ENCODE measurements at regions not wholly inside any gene's neighbourhood (a gene's known extent, or its start where the extent isn't known, plus 50 kb on each side); places are given as distances from the start of the nearest gene placed in this dataset.

- BruUV-seq (replicated peaks), result no TSS peak
- intact Hi-C loops (cut with micrococcal nuclease; ENCODE audit: unreplicated experiment), result no loop called here
Measured at GRCh38 chr19:30082168-30082567, 140.1 kb downstream of the URI1 start.

GRCh38 chr19:30082611-30083010 lies 140.6 kb downstream of the URI1 start:
- DNase-seq, result no peak
- ChIA-PET POLR2A (ENCODE audit: unreplicated experiment) (no interaction called here), CTCF (no interaction called here)
- no peaks in the 10 kb centered on the region for H3K9me3 ChIP-seq (ENCODE audit: insufficient read depth, low read depth)
- intact Hi-C loops (cut with micrococcal nuclease; ENCODE audit: unreplicated experiment), result no loop called here
- no peaks in the 10 kb centered on the region for H3K36me3 ChIP-seq (ENCODE audit: low read depth)
- H2AFZ ChIP-seq, result no peak overlapping the region
- no peaks in the 10 kb centered on the region for H3K4me1 ChIP-seq (replicated peaks; ENCODE audit: insufficient read depth)
- H3K27ac ChIP-seq, result no peak overlapping the region
- H3K9me2 ChIP-seq (ENCODE audit: insufficient read depth), result no peaks in the 10 kb centered on the region
- no peak overlapping the region for H3K4me2 ChIP-seq
- TF ChIP-seq EZH2 (IDR thresholded peaks at IDR 0.05; ENCODE audit: low read depth) (no peak), CTCF (conservative IDR thresholded peaks at IDR 0.05) (no peak)
- BruUV-seq (replicated peaks), result no TSS peak
- H3K79me2 ChIP-seq (ENCODE audit: low read depth), result no peaks in the 10 kb centered on the region
- H3F3A ChIP-seq (ENCODE audit: insufficient read depth, low read depth), result no peaks in the 10 kb centered on the region
- H3K4me3 ChIP-seq, result no peak overlapping the region
- H4K20me1 ChIP-seq (ENCODE audit: insufficient read depth), result no peaks in the 10 kb centered on the region
- H3K27me3 ChIP-seq (ENCODE audit: insufficient read depth, low read depth), result peaks cover 92% of the 10 kb centered on the region

More at GRCh38 chr19:30082168-30082567, 140.1 kb downstream of the URI1 start:
- Histone ChIP-seq H3K4me1 (replicated peaks; ENCODE audit: insufficient read depth) (no peaks in the 10 kb centered on the region), H3K79me2 (ENCODE audit: low read depth) (no peaks in the 10 kb centered on the region), H3K4me3 (no peak overlapping the region), H3K4me2 (no peak overlapping the region), H3F3A (ENCODE audit: insufficient read depth, low read depth) (no peaks in the 10 kb centered on the region), H3K27ac (no peak overlapping the region), H2AFZ (no peak overlapping the region), H3K9me2 (ENCODE audit: insufficient read depth) (no peaks in the 10 kb centered on the region), H3K9me3 (ENCODE audit: insufficient read depth, low read depth) (no peaks in the 10 kb centered on the region), H3K36me3 (ENCODE audit: low read depth) (no peaks in the 10 kb centered on the region), H4K20me1 (ENCODE audit: insufficient read depth) (no peaks in the 10 kb centered on the region), H3K27me3 (ENCODE audit: insufficient read depth, low read depth) (peaks cover 92% of the 10 kb centered on the region)
- DNase-seq, result no peak
- CTCF ChIA-PET, result interaction anchor here (0.6 kb wide), 1 partner anchor 149 kb away, joined by 4 read pairs; no protein-coding TSS in a partner anchor
- POLR2A ChIA-PET (ENCODE audit: unreplicated experiment), result no interaction called here
- TF ChIP-seq EZH2 (IDR thresholded peaks at IDR 0.05; ENCODE audit: low read depth) (no peak), CTCF (conservative IDR thresholded peaks at IDR 0.05) (no peak)

- no peaks in the 10 kb centered on the region for H4K20me1 ChIP-seq (ENCODE audit: insufficient read depth)
- no peak overlapping the region for H3K27ac ChIP-seq
- TF ChIP-seq CTCF (conservative IDR thresholded peaks at IDR 0.05), result no peak
- no peak for TF ChIP-seq EZH2 (IDR thresholded peaks at IDR 0.05; ENCODE audit: low read depth)
- H3K36me3 ChIP-seq (ENCODE audit: low read depth), result no peaks in the 10 kb centered on the region
- H3K9me3 ChIP-seq (ENCODE audit: insufficient read depth, low read depth), result no peaks in the 10 kb centered on the region
- no peak overlapping the region for H3K4me2 ChIP-seq
- H3K79me2 ChIP-seq (ENCODE audit: low read depth), result no peaks in the 10 kb centered on the region
- ChIA-PET POLR2A (ENCODE audit: unreplicated experiment) (no interaction called here), CTCF (no interaction called here)
- no peaks in the 10 kb centered on the region for H3K4me1 ChIP-seq (replicated peaks; ENCODE audit: insufficient read depth)
- DNase-seq, result no peak
- H2AFZ ChIP-seq, result no peak overlapping the region
- intact Hi-C loops (cut with micrococcal nuclease; ENCODE audit: unreplicated experiment), result no loop called here
- no peaks in the 10 kb centered on the region for H3F3A ChIP-seq (ENCODE audit: insufficient read depth, low read depth)
- H3K27me3 ChIP-seq (ENCODE audit: insufficient read depth, low read depth), result peaks cover 92% of the 10 kb centered on the region
- H3K9me2 ChIP-seq (ENCODE audit: insufficient read depth), result no peaks in the 10 kb centered on the region
- H3K4me3 ChIP-seq, result no peak overlapping the region
- no TSS peak for BruUV-seq (replicated peaks)
Measured at GRCh38 chr19:30083125-30083681, 141.2 kb downstream of the URI1 start.
